Endothelial cell of umbilical vein (primary cell): ENCODE measurements at regions not wholly inside any gene's neighbourhood (a gene's known extent, or its start where the extent isn't known, plus 50 kb on each side); places are given as distances from the start of the nearest gene placed in this dataset.

Experiments
- BruUV-seq: library from RNA; stranded (reverse); fragments of 400-500 nt; replicated peaks from 2 replicates; lab custom pipeline; 2021; lab: Mats Ljungman, UMichigan
- CTCF ChIA-PET: fragments of 300-600, 350-600 bp; sonication (Branson Sonifier 250); formaldehyde crosslinking; loops from one replicate; lab custom pipeline; 2021; ENCODE audit warnings: antibody characterized with exemption, inconsistent platforms; lab: Charles Lee
- POLR2A ChIA-PET: fragments of 300-600, 350-600 bp; sonication (Branson Sonifier 250); formaldehyde crosslinking; loops from one replicate; lab custom pipeline; 2021; ENCODE audit warnings: antibody characterized with exemption, inconsistent platforms; lab: Charles Lee
- DNase-seq: peaks from one replicate; pipeline ENCODE4 v3.0.0-alpha.2; 2011; ENCODE audit warnings: low read depth, low spot score
- FAIRE-seq: peaks from 2 replicates; lab custom pipeline; 2011; peaks lifted over from hg19 to GRCh38; lab: Jason Lieb, UNC
- H2AFZ ChIP-seq: 2 replicates; pipeline ENCODE4 v1.6.0; 2012; ENCODE audit warnings: low read depth, low read length, control low read depth, inconsistent platforms
- H3K27ac ChIP-seq: 2 replicates; pipeline ENCODE4 v1.5.1; 2011; ENCODE audit warnings: low read depth, mild to moderate bottlenecking, control low read depth, low read length, moderate library complexity; ENCODE audit not compliant: insufficient read depth
- H3K27me3 ChIP-seq, 2 experiments: 2 replicates each; pipeline versions ENCODE4 v1.6.0 to v1.6.1; 2011; ENCODE audit warnings: low read length in 2 of 2, mixed read lengths in 1 of 2; ENCODE audit not compliant: control insufficient read depth in 2 of 2, insufficient read depth in 2 of 2
- H3K36me3 ChIP-seq, 2 experiments: 2 replicates in 1 of 2; 3 replicates in 1 of 2; pipeline ENCODE4 v1.5.1; 2011; ENCODE audit warnings: low read length in 2 of 2, mild to moderate bottlenecking in 1 of 2, moderate library complexity in 1 of 2; ENCODE audit not compliant: control insufficient read depth in 2 of 2, insufficient read depth in 2 of 2; ENCODE audit errors: extremely low read depth in 1 of 2
- H3K4me1 ChIP-seq: 3 replicates; pipeline ENCODE4 v1.5.1; 2011; ENCODE audit warnings: mild to moderate bottlenecking, low read length; ENCODE audit not compliant: control insufficient read depth, insufficient read depth; ENCODE audit errors: extremely low read depth
- H3K4me2 ChIP-seq: 2 replicates; pipeline ENCODE4 v1.6.1; 2011; ENCODE audit warnings: low read length, control low read depth, mixed read lengths; ENCODE audit not compliant: insufficient read depth
- H3K4me3 ChIP-seq, 3 experiments: fragments of 200-600 bp in 1 of 3; sonication (generic), shearing (Covaris generic) in 1 of 3; replicated peaks in 1 of 3; 2 replicates each; pipeline ENCODE4 v1.5.1; 2011 to 2016; ENCODE audit warnings: control low read depth in 3 of 3, low read length in 3 of 3, mild to moderate bottlenecking in 2 of 3, inconsistent platforms in 1 of 3, low read depth in 1 of 3, moderate library complexity in 1 of 3; ENCODE audit not compliant: insufficient read depth in 1 of 3
- H3K79me2 ChIP-seq: 2 replicates; pipeline ENCODE4 v1.6.0; 2012; ENCODE audit warnings: low read length, inconsistent platforms; ENCODE audit not compliant: control insufficient read depth, insufficient read depth
- H3K9ac ChIP-seq: replicated peaks from 2 replicates; pipeline ENCODE3; 2011; ENCODE audit warnings: low read length, control low read depth; ENCODE audit not compliant: insufficient read depth; ENCODE audit errors: extremely low read depth
- H3K9me1 ChIP-seq: replicated peaks from 3 replicates; pipeline ENCODE4 v1.6.0; 2011; ENCODE audit warnings: mild to moderate bottlenecking, low read length; ENCODE audit not compliant: control insufficient read depth, insufficient read depth; ENCODE audit errors: extremely low read depth
- H3K9me3 ChIP-seq: replicated peaks from 2 replicates; pipeline ENCODE4 v1.5.1; 2012; ENCODE audit warnings: low read length, inconsistent platforms; ENCODE audit not compliant: control insufficient read depth, insufficient read depth
- H4K20me1 ChIP-seq: replicated peaks from 2 replicates; pipeline ENCODE3; 2011; ENCODE audit warnings: mild to moderate bottlenecking, low read length; ENCODE audit not compliant: control insufficient read depth, insufficient read depth; ENCODE audit errors: extremely low read depth
- EZH2 ChIP-seq: IDR thresholded peaks from 2 replicates; pipeline ENCODE4 v1.6.1; 2012; ENCODE audit warnings: borderline replicate concordance, low read depth, mild to moderate bottlenecking, moderate library complexity, low read length, inconsistent platforms; ENCODE audit not compliant: severe bottlenecking
- FOS ChIP-seq: IDR thresholded peaks from 2 replicates; pipeline ENCODE4 v1.6.1; 2011; ENCODE audit warnings: mild to moderate bottlenecking, low read length, moderate library complexity, borderline replicate concordance; ENCODE audit not compliant: insufficient read depth
- GATA2 ChIP-seq: IDR thresholded peaks from 2 replicates; pipeline ENCODE4 v1.7.0; 2011; ENCODE audit warnings: low read depth, mild to moderate bottlenecking, moderate library complexity, mixed read lengths, low read length; ENCODE audit not compliant: insufficient read length, insufficient read depth
- JUN ChIP-seq: IDR thresholded peaks from 2 replicates; pipeline ENCODE4 v1.6.1; 2011; ENCODE audit warnings: borderline replicate concordance, low read depth; ENCODE audit not compliant: insufficient read length, insufficient read depth
- MYC ChIP-seq: IDR thresholded peaks from one replicate; pipeline ENCODE4 v1.6.1; 2011; ENCODE audit warnings: mild to moderate bottlenecking, low read depth, low read length
- POLR2A ChIP-seq: IDR thresholded peaks from 2 replicates; pipeline ENCODE4 v1.6.1; 2012; ENCODE audit warnings: low read depth, mild to moderate bottlenecking, control low read depth, low read length
- POLR2AphosphoS5 ChIP-seq: IDR thresholded peaks from 2 replicates; pipeline ENCODE4 v1.6.1; 2012; ENCODE audit warnings: low read depth, mild to moderate bottlenecking, control low read depth, low read length, moderate library complexity; ENCODE audit not compliant: insufficient read depth
- dilution Hi-C: fragments of 300-500 bp; cut with MboI; formaldehyde crosslinking; loops from one replicate; pipeline ENCODE4 v1.15.0; 2019; ENCODE audit warnings: low sequenced_read_pairs; ENCODE audit not compliant: extremely low pct_ligation_motif_present
- intact Hi-C: fragments of 100-400 bp; cut with micrococcal nuclease; formaldehyde crosslinking; loops from one replicate; pipeline ENCODE4 v1.10.0; 2022
- TF ChIP-seq, protein P1 (sequence below): IDR thresholded peaks from 2 replicates; pipeline ENCODE4 v1.6.1; 2011; ENCODE audit not compliant: insufficient read depth, insufficient read length
- TF ChIP-seq, protein P2 (sequence below), 2 donors: IDR thresholded peaks; 1 replicate in 1 of 2; 2 replicates in 1 of 2; pipeline ENCODE4 v1.5.1; 2011; ENCODE audit warnings: low read length in 2 of 2, mild to moderate bottlenecking in 2 of 2, moderate library complexity in 2 of 2, control low read depth in 1 of 2, inconsistent platforms in 1 of 2, low read depth in 1 of 2; ENCODE audit not compliant: insufficient read depth in 1 of 2; ENCODE audit errors: extremely low read depth in 1 of 2

DNA sequence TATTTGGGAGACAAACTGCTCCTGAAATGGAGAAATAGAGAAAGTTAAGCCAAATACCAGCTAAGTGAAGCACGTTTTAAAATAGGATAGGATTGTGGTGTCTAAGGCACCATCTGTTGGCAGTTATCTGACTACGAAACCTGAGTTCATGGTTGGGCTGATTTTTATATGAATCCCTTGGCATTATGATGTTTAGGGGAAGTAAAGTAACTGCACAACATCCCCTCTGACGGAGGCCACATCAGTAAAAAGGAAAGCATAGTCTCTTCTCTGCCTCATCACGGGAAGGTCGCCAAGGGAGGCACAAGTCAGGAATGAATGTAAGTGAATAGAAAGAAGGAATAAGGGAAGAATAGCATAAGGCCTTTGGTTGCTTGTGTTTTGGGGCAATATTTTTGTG is 128.0 kb downstream of the PRRX1 start:
- ChIA-PET POLR2A (no interaction called here), CTCF (no interaction called here)
- intact Hi-C loops: no loop called here
- no peak overlapping the region for H3K27ac ChIP-seq
- H3K27me3 ChIP-seq: no peaks in the 10 kb centered on the region
- no peak overlapping the region for H3K4me3 ChIP-seq
- BruUV-seq: no TSS peak
- no peak overlapping the region for H2AFZ ChIP-seq
- H3K79me2 ChIP-seq: no peaks in the 10 kb centered on the region
- H3K9ac ChIP-seq: no peak overlapping the region
- H3K4me2 ChIP-seq: no peak overlapping the region
- FAIRE-seq (no peak), DNase-seq (no peak)
- H3K9me3 ChIP-seq: no peaks in the 10 kb centered on the region
- dilution Hi-C loops: no loop called here
- no peaks in the 10 kb centered on the region for H4K20me1 ChIP-seq
- no peaks in the 10 kb centered on the region for H3K36me3 ChIP-seq
- no peaks in the 10 kb centered on the region for H3K4me1 ChIP-seq
- no peak for TF ChIP-seq FOS
- TF ChIP-seq, protein P1, sequence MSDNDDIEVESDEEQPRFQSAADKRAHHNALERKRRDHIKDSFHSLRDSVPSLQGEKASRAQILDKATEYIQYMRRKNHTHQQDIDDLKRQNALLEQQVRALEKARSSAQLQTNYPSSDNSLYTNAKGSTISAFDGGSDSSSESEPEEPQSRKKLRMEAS: no peak
- TF ChIP-seq GATA2: no peak
- TF ChIP-seq, protein P2, sequence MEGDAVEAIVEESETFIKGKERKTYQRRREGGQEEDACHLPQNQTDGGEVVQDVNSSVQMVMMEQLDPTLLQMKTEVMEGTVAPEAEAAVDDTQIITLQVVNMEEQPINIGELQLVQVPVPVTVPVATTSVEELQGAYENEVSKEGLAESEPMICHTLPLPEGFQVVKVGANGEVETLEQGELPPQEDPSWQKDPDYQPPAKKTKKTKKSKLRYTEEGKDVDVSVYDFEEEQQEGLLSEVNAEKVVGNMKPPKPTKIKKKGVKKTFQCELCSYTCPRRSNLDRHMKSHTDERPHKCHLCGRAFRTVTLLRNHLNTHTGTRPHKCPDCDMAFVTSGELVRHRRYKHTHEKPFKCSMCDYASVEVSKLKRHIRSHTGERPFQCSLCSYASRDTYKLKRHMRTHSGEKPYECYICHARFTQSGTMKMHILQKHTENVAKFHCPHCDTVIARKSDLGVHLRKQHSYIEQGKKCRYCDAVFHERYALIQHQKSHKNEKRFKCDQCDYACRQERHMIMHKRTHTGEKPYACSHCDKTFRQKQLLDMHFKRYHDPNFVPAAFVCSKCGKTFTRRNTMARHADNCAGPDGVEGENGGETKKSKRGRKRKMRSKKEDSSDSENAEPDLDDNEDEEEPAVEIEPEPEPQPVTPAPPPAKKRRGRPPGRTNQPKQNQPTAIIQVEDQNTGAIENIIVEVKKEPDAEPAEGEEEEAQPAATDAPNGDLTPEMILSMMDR (IDR thresholded peaks at IDR 0.05; ENCODE audit: extremely low read depth in 1 of 2, insufficient read depth in 1 of 2, low read depth in 1 of 2, low read length in 2 of 2): no peak
- TF ChIP-seq POLR2A: no peak
- TF ChIP-seq POLR2AphosphoS5: no peak
- no peak for TF ChIP-seq MYC
- TF ChIP-seq JUN: no peak
- TF ChIP-seq EZH2: no peak
- no peaks in the 10 kb centered on the region for H3K9me1 ChIP-seq
